ENCODE measurements at regions not wholly inside any gene's neighbourhood (a gene's known extent, or its start where the extent isn't known, plus 50 kb on each side); places are given as distances from the start of the nearest gene placed in this dataset.

- TF ChIP-seq SMC3 (IDR thresholded peaks at IDR 0.05; ENCODE audit: low read depth, low read length) (no peak), RFX5 (IDR thresholded peaks at IDR 0.05; ENCODE audit: low read length) (no peak), JUND (IDR thresholded peaks at IDR 0.05) (no peak), CTCF (IDR thresholded peaks at IDR 0.05) (no peak), POLR2AphosphoS5 (IDR thresholded peaks at IDR 0.05; ENCODE audit: low read depth, low read length) (no peak)
These were observed 81.7 kb upstream of the KLHL1 start for GRCh38 chr13:70189981-70190380.
